NT2/D1 (cell line): ENCODE measurements at regions not wholly inside any gene's neighbourhood (a gene's known extent, or its start where the extent isn't known, plus 50 kb on each side); places are given as distances from the start of the nearest gene placed in this dataset.

Experiments used
- SUZ12 ChIP-seq: IDR thresholded peaks from 2 replicates; pipeline ENCODE4 v1.6.1; 2011; ENCODE audit not compliant: insufficient read length, insufficient read depth; ENCODE audit errors: extremely low read depth
- YY1 ChIP-seq: IDR thresholded peaks from 2 replicates; pipeline ENCODE4 v1.6.1; 2011; ENCODE audit not compliant: insufficient read length, insufficient read depth
- ZNF274 ChIP-seq: IDR thresholded peaks from 2 replicates; pipeline ENCODE4 v1.6.1; 2011; ENCODE audit warnings: mild to moderate bottlenecking, low read depth, low read length

DNA sequence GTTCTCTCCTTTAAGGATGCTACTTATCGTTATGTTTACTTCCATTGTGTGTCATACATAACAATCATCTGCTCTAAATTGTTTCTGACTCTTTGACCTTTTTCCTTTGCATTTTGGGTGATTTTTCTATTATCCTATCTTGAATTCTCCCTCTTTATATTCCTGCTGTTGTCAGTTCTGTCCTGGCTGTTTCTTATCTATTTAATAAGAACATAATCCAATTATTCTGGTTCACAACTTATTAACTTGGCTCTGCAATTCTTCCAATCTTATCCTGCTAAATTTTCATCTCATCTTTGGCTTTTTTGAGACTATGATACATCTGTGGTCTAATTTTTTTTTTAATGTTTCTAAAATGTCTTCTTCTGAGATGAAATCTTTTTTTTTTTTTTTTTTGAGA is 54.7 kb upstream of the TOX2 start:
- TF ChIP-seq SUZ12, result no peak
- TF ChIP-seq YY1, result no peak
- no peak for TF ChIP-seq ZNF274
